Ishikawa (cell line): ENCODE measurements at regions not wholly inside any gene's neighbourhood (a gene's known extent, or its start where the extent isn't known, plus 50 kb on each side); places are given as distances from the start of the nearest gene placed in this dataset.

Source experiments
- CEBPB ChIP-seq: IDR thresholded peaks from 2 replicates; pipeline ENCODE4 v1.6.1; 2012
- CREB1 ChIP-seq: IDR thresholded peaks from 2 replicates; pipeline ENCODE4 v1.6.1; 2012; ENCODE audit warnings: low read depth
- EGR1 ChIP-seq: IDR thresholded peaks from 2 replicates; pipeline ENCODE4 v1.6.1; 2012
- EP300 ChIP-seq: IDR thresholded peaks from 2 replicates; pipeline ENCODE4 v1.6.1; 2012; ENCODE audit warnings: borderline replicate concordance
- FOXM1 ChIP-seq: IDR thresholded peaks from 2 replicates; pipeline ENCODE4 v1.6.1; 2012; ENCODE audit warnings: low read depth, borderline replicate concordance
- MAX ChIP-seq: IDR thresholded peaks from 2 replicates; pipeline ENCODE4 v1.6.1; 2012
- NFIC ChIP-seq: IDR thresholded peaks from 2 replicates; pipeline ENCODE4 v1.6.1; 2012
- RAD21 ChIP-seq: IDR thresholded peaks from 2 replicates; pipeline ENCODE4 v1.6.1; 2012; ENCODE audit warnings: low read depth
- REST ChIP-seq: IDR thresholded peaks from 2 replicates; pipeline ENCODE4 v1.6.1; 2012; ENCODE audit warnings: low read depth, mild to moderate bottlenecking
- TAF1 ChIP-seq: IDR thresholded peaks from 2 replicates; pipeline ENCODE4 v1.6.1; 2012; ENCODE audit warnings: low read depth, mild to moderate bottlenecking
- TCF12 ChIP-seq: IDR thresholded peaks from 2 replicates; pipeline ENCODE4 v1.6.1; 2012; ENCODE audit warnings: low read depth
- TEAD4 ChIP-seq: IDR thresholded peaks from 2 replicates; pipeline ENCODE4 v1.6.1; 2012
- YY1 ChIP-seq: IDR thresholded peaks from 2 replicates; pipeline ENCODE4 v1.6.1; 2012; ENCODE audit warnings: low read depth
- ZBTB7A ChIP-seq: IDR thresholded peaks from 2 replicates; pipeline ENCODE4 v1.6.1; 2012; ENCODE audit warnings: low read depth

- no peak for TF ChIP-seq TAF1
- no peak for TF ChIP-seq REST
- no peak for TF ChIP-seq YY1
- TF ChIP-seq EGR1: no peak
- no peak for TF ChIP-seq NFIC
- no peak for TF ChIP-seq EP300
- TF ChIP-seq FOXM1: no peak
These were observed 309.1 kb downstream of the MATN1 start for GRCh38 chr1:30414086-30414850.

GRCh38 chr1:30413606-30414005, 309.8 kb downstream of the MATN1 start:
- TF ChIP-seq RAD21: no peak

GRCh38 chr1:30413111-30413440, 310.3 kb downstream of the MATN1 start:
- no peak for TF ChIP-seq EGR1
- no peak for TF ChIP-seq TEAD4
- no peak for TF ChIP-seq RAD21

- TF ChIP-seq TAF1 (no peak), EGR1 (no peak), EP300 (no peak), RAD21 (no peak)
These were observed 310.9 kb downstream of the MATN1 start for GRCh38 chr1:30412241-30413110.

- no peak for TF ChIP-seq REST
- no peak for TF ChIP-seq RAD21
- no peak for TF ChIP-seq TCF12
- TF ChIP-seq CEBPB: no peak
- TF ChIP-seq TEAD4: no peak
- TF ChIP-seq FOXM1: no peak
- no peak for TF ChIP-seq ZBTB7A
- TF ChIP-seq CREB1: no peak
- TF ChIP-seq NFIC: no peak
- TF ChIP-seq TAF1: no peak
- TF ChIP-seq MAX: no peak
These were observed 312.2 kb downstream of the MATN1 start for GRCh38 chr1:30411206-30411605.

GRCh38 chr1:30410153-30410851, 313.1 kb downstream of the MATN1 start:
- no peak for TF ChIP-seq EP300
- TF ChIP-seq NFIC: no peak
- no peak for TF ChIP-seq TCF12
- TF ChIP-seq RAD21: no peak
- TF ChIP-seq YY1: no peak
- TF ChIP-seq TAF1: no peak
- TF ChIP-seq MAX: no peak
- no peak for TF ChIP-seq FOXM1
- no peak for TF ChIP-seq TEAD4
